HG03469 (cell line): ENCODE measurements at regions not wholly inside any gene's neighbourhood (a gene's known extent, or its start where the extent isn't known, plus 50 kb on each side); places are given as distances from the start of the nearest gene placed in this dataset.
"Not testable (repeated sequence)": the region's sequence is repeated elsewhere in the genome, so short reads cannot be mapped to it uniquely, and the experiment has no call there.

Source experiments
- ATAC-seq: cut with Tn5 transposase; IDR thresholded peaks from one replicate; pipeline ENCODE4 v1.9.1; 2021; ENCODE audit warnings: mild to moderate bottlenecking, moderate library complexity, moderate number of reproducible peaks; ENCODE audit not compliant: unreplicated experiment

- not testable (repeated sequence) for ATAC-seq
These were observed 357.3 kb upstream of the WSB1 start for GRCh38 chr17:26936645-26937044.

- not testable (repeated sequence) for ATAC-seq
These were observed 356.1 kb upstream of the WSB1 start for GRCh38 chr17:26937750-26938322.

GRCh38 chr17:26939755-26940154 is 354.2 kb upstream of the WSB1 start:
- ATAC-seq = not testable (repeated sequence)

GRCh38 chr17:26940587-26940986 is 353.3 kb upstream of the WSB1 start:
- ATAC-seq = not testable (repeated sequence)

- no peak for ATAC-seq
These were observed 331.4 kb upstream of the WSB1 start for GRCh38 chr17:26962255-26963162.

GRCh38 chr17:26963163-26963503 is 330.8 kb upstream of the WSB1 start:
- no peak for ATAC-seq

GRCh38 chr17:26965898-26966624 is 327.9 kb upstream of the WSB1 start:
- ATAC-seq = not testable (repeated sequence)

GRCh38 chr17:26966625-26967179 is 327.2 kb upstream of the WSB1 start:
- ATAC-seq = not testable (repeated sequence)

- ATAC-seq = not testable (repeated sequence)
These were observed 312.0 kb upstream of the WSB1 start for GRCh38 chr17:26981845-26982425.

GRCh38 chr17:26982563-26982962 is 311.4 kb upstream of the WSB1 start:
- ATAC-seq = not testable (repeated sequence)

- not testable (repeated sequence) for ATAC-seq
These were observed 306.1 kb upstream of the WSB1 start for GRCh38 chr17:26987851-26988250.

- ATAC-seq = not testable (repeated sequence)
These were observed 299.3 kb upstream of the WSB1 start for GRCh38 chr17:26994648-26995047.

- not testable (repeated sequence) for ATAC-seq
These were observed 297.6 kb upstream of the WSB1 start for GRCh38 chr17:26996146-26996916.

- ATAC-seq = not testable (repeated sequence)
These were observed 286.0 kb upstream of the WSB1 start for GRCh38 chr17:27007734-27008531.

- ATAC-seq = no peak
These were observed 284.8 kb upstream of the WSB1 start for GRCh38 chr17:27009087-27009486.

GRCh38 chr17:27010138-27010537 is 283.8 kb upstream of the WSB1 start:
- ATAC-seq = not testable (repeated sequence)

GRCh38 chr17:27030552-27030951 is 263.4 kb upstream of the WSB1 start:
- not testable (repeated sequence) for ATAC-seq

- no peak for ATAC-seq
These were observed 255.2 kb upstream of the WSB1 start for GRCh38 chr17:27038676-27039075.

- ATAC-seq = not testable (repeated sequence)
These were observed 248.9 kb upstream of the WSB1 start for GRCh38 chr17:27045039-27045438.
